Stomach (tissue), 4 donors: ENCODE measurements at regions not wholly inside any gene's neighbourhood (a gene's known extent, or its start where the extent isn't known, plus 50 kb on each side); places are given as distances from the start of the nearest gene placed in this dataset.

Experiments used
- EP300 ChIP-seq: sonication (generic); formaldehyde crosslinking; IDR thresholded peaks from one replicate; pipeline ENCODE4 v1.6.1; 2017; ENCODE audit warnings: antibody characterized with exemption
- POLR2AphosphoS5 ChIP-seq, 3 donors: sonication (generic); formaldehyde crosslinking; IDR thresholded peaks; one replicate each; pipeline ENCODE4 v1.6.1; 2016; ENCODE audit warnings: antibody characterized with exemption in 3 of 3
- TF ChIP-seq, protein P1 (sequence below), 7 experiments: fragments of 450-650 bp in 4 of 7; fragments of 200-600 bp in 3 of 7; sonication (generic) in 3 of 7; IDR thresholded peaks; one replicate each; pipeline ENCODE4 v1.5.1; 2016 to 2019; ENCODE audit warnings: antibody characterized with exemption in 7 of 7, control low read depth in 2 of 7, mild to moderate bottlenecking in 1 of 7

DNA sequence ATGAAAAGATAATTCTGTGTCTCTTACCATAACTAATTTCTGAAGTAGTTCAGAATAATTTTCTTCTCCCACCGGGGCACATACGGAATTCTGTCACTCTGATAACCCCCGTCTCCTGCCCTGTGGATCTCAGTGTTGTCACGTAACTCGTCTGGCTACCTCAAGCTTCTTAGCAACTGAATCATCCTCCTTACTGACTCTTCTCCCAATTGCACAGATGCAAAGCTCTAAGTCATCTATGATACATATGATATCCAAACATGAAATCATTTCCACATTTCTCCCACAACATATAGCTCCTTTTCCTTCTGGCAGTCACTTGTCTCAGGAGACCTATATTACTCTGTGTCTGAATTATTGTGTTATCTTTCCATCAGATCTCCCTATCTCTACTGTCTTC lies 1043.1 kb upstream of the TENM3 start:
- TF ChIP-seq, protein P1, sequence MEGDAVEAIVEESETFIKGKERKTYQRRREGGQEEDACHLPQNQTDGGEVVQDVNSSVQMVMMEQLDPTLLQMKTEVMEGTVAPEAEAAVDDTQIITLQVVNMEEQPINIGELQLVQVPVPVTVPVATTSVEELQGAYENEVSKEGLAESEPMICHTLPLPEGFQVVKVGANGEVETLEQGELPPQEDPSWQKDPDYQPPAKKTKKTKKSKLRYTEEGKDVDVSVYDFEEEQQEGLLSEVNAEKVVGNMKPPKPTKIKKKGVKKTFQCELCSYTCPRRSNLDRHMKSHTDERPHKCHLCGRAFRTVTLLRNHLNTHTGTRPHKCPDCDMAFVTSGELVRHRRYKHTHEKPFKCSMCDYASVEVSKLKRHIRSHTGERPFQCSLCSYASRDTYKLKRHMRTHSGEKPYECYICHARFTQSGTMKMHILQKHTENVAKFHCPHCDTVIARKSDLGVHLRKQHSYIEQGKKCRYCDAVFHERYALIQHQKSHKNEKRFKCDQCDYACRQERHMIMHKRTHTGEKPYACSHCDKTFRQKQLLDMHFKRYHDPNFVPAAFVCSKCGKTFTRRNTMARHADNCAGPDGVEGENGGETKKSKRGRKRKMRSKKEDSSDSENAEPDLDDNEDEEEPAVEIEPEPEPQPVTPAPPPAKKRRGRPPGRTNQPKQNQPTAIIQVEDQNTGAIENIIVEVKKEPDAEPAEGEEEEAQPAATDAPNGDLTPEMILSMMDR (IDR thresholded peaks at IDR 0.05), result no peak
- TF ChIP-seq EP300 (no peak), POLR2AphosphoS5 (IDR thresholded peaks at IDR 0.05) (no peak)
